GM10266 (cell line): ENCODE measurements at regions not wholly inside any gene's neighbourhood (a gene's known extent, or its start where the extent isn't known, plus 50 kb on each side); places are given as distances from the start of the nearest gene placed in this dataset.
A peak's percentile ranks its signal among the peaks of the same experiment; 100 is the strongest.

ENCODE experiments used
- DNase-seq: peaks from one replicate; pipeline ENCODE4 v3.0.0; 2012; ENCODE audit errors: extremely low spot score
- TF ChIP-seq, protein P1 (sequence below): IDR thresholded peaks from 2 replicates; pipeline ENCODE4 v1.5.1; 2012; ENCODE audit warnings: mild to moderate bottlenecking, low read depth; ENCODE audit not compliant: control insufficient read depth, insufficient read depth; ENCODE audit errors: missing control alignments

GRCh38 chr2:2847209-2847676, 516.2 kb upstream of the MYT1L start:
- TF ChIP-seq, protein P1, sequence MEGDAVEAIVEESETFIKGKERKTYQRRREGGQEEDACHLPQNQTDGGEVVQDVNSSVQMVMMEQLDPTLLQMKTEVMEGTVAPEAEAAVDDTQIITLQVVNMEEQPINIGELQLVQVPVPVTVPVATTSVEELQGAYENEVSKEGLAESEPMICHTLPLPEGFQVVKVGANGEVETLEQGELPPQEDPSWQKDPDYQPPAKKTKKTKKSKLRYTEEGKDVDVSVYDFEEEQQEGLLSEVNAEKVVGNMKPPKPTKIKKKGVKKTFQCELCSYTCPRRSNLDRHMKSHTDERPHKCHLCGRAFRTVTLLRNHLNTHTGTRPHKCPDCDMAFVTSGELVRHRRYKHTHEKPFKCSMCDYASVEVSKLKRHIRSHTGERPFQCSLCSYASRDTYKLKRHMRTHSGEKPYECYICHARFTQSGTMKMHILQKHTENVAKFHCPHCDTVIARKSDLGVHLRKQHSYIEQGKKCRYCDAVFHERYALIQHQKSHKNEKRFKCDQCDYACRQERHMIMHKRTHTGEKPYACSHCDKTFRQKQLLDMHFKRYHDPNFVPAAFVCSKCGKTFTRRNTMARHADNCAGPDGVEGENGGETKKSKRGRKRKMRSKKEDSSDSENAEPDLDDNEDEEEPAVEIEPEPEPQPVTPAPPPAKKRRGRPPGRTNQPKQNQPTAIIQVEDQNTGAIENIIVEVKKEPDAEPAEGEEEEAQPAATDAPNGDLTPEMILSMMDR = no peak
- no peak for DNase-seq

- DNase-seq = no peak
Observed at GRCh38 chr2:2846332-2847208, 515.5 kb upstream of the MYT1L start.

GRCh38 chr2:2845806-2846315, 514.8 kb upstream of the MYT1L start:
- TF ChIP-seq, protein P1 = no peak
- no peak for DNase-seq

More at GRCh38 chr2:2846332-2847208, 515.5 kb upstream of the MYT1L start:
- TF ChIP-seq, protein P1 = no peak

DNA sequence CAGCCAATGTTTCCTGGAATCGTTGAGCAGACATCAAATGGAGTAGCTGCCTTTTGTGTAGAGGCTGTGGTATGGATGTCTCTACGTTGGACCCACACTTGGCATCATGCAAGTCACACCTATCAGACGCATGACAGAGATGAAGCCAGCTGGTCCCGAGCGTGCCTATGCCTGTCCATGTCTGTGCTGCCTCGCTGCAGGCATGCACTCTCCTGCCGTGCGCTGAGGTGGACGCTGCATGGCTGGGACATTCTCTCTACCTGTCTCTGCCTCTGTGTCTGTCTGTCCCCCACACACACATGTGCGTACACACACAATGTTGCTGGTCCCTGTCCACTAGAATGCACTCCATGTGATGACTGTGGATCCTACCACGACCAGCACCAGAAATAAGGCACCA, 514.2 kb upstream of the MYT1L start:
- no peak for DNase-seq
- TF ChIP-seq, protein P1 = no peak

- TF ChIP-seq, protein P1 = peak; percentile 17
- no peak for DNase-seq
Observed at GRCh38 chr2:2843969-2844548, 513.0 kb upstream of the MYT1L start.

DNA sequence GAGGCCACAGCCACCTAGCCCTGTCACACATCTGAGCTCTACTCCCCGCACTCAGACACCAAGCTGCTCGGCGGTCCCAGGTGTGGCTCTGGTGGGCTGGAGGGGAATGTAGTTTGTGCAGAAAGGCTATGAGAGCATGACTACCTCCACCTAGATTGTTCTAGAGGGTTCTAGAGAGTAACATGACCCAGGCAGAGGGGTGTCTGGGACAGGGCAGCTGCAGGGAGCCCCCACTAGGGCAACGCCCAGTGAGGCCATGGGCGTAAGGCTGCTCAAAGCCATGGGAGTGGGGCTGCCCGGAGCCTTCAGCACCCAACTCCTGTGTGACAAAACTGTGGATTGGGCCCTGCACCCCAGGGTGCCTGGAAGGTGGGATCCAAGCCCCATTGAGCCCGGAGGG, 511.4 kb upstream of the MYT1L start:
- TF ChIP-seq, protein P1 = no peak
- no peak for DNase-seq

GRCh38 chr2:2840681-2841300, 509.7 kb upstream of the MYT1L start:
- TF ChIP-seq, protein P1 = no peak
- DNase-seq = no peak
